Parathyroid adenoma (tissue), 2 donors: ENCODE measurements at regions not wholly inside any gene's neighbourhood (a gene's known extent, or its start where the extent isn't known, plus 50 kb on each side); places are given as distances from the start of the nearest gene placed in this dataset.

Source experiments
- H2AFZ ChIP-seq: fragments of 300-600 bp; sonication (generic); one replicate; pipeline ENCODE4 v1.7.0; 2017; ENCODE audit warnings: antibody characterized with exemption, mild to moderate bottlenecking
- H3K27ac ChIP-seq: fragments of 300-600 bp; sonication (generic); one replicate; pipeline ENCODE4 v1.7.0; 2017
- H3K27me3 ChIP-seq: fragments of 300-600 bp; sonication (generic); one replicate; pipeline ENCODE4 v1.7.0; 2017; ENCODE audit warnings: low read length; ENCODE audit not compliant: control insufficient read depth, insufficient read depth
- H3K36me3 ChIP-seq: fragments of 300-600 bp; sonication (generic); one replicate; pipeline ENCODE4 v1.7.0; 2017; ENCODE audit warnings: low read length; ENCODE audit not compliant: control insufficient read depth, insufficient read depth
- H3K4me1 ChIP-seq: fragments of 300-600 bp; sonication (generic); one replicate; pipeline ENCODE4 v1.7.0; 2017; ENCODE audit warnings: control low read depth
- H3K4me2 ChIP-seq: fragments of 300-600 bp; sonication (generic); one replicate; pipeline ENCODE4 v1.7.0; 2017; ENCODE audit warnings: low read length
- H3K4me3 ChIP-seq: fragments of 300-600 bp; sonication (generic); one replicate; pipeline ENCODE4 v1.7.0; 2017; ENCODE audit warnings: low read depth, low read length
- H3K79me2 ChIP-seq: fragments of 300-600 bp; sonication (generic); one replicate; pipeline ENCODE4 v1.7.0; 2017; ENCODE audit warnings: control low read depth
- H3K9ac ChIP-seq: fragments of 300-600 bp; sonication (generic); one replicate; pipeline ENCODE4 v1.7.0; 2017; ENCODE audit warnings: mild to moderate bottlenecking
- H3K9me3 ChIP-seq: fragments of 300-600 bp; sonication (generic); one replicate; pipeline ENCODE4 v1.7.0; 2017; ENCODE audit warnings: low read length; ENCODE audit not compliant: control insufficient read depth
- TF ChIP-seq, protein P1 (sequence below): fragments of 300-600 bp; sonication (generic); IDR thresholded peaks from one replicate; pipeline ENCODE4 v1.7.0; 2017; ENCODE audit warnings: antibody characterized with exemption, mild to moderate bottlenecking
- donor health status: primary hyperparathyroidism.

DNA sequence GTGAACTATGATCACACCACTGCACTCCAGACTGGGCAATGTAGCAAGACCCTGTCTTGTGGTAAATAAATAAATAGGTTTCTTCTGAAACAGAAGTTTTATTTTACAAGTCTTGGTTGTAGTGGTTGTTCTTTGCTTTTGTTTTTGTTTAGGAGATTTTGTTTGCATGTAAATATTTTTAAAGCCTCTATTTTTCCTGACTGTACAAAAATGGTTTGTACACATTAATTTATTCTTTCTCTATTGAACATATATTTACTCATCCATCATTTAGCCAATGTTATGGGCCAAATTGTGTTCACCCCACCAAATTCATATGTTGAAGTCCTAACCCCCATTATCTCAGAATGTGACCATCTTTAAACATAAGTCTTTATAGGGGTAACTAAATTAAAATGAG, 580.1 kb downstream of the EPHA4 start:
- TF ChIP-seq, protein P1, sequence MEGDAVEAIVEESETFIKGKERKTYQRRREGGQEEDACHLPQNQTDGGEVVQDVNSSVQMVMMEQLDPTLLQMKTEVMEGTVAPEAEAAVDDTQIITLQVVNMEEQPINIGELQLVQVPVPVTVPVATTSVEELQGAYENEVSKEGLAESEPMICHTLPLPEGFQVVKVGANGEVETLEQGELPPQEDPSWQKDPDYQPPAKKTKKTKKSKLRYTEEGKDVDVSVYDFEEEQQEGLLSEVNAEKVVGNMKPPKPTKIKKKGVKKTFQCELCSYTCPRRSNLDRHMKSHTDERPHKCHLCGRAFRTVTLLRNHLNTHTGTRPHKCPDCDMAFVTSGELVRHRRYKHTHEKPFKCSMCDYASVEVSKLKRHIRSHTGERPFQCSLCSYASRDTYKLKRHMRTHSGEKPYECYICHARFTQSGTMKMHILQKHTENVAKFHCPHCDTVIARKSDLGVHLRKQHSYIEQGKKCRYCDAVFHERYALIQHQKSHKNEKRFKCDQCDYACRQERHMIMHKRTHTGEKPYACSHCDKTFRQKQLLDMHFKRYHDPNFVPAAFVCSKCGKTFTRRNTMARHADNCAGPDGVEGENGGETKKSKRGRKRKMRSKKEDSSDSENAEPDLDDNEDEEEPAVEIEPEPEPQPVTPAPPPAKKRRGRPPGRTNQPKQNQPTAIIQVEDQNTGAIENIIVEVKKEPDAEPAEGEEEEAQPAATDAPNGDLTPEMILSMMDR: no peak
- H3K79me2 ChIP-seq: no peaks in the 10 kb centered on the region

DNA sequence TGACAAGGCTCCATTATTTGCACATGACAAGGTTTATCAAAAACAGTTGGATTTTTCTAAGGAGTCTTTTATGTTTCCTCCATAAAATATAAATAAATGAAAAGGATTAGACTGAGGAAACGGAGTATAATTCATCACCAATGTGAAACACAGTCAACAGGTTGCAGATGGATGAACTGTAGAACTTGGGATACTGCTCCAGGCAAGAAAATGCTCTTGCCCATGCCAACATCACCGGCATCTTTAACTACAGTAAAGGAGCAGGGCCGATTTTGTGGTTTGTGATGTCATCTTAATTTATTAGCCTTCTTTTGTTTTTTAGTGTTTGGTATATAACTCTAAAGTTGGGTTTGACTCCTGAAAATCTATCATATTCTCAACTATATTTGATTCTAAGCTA, 577.3 kb downstream of the EPHA4 start:
- Histone ChIP-seq H2AFZ (no peak overlapping the region), H3K4me1 (no peaks in the 10 kb centered on the region), H3K27me3 (no peaks in the 10 kb centered on the region), H3K9me3 (no peaks in the 10 kb centered on the region), H3K9ac (no peak overlapping the region), H3K4me2 (no peak overlapping the region), H3K36me3 (no peaks in the 10 kb centered on the region), H3K79me2 (no peaks in the 10 kb centered on the region), H3K4me3 (no peak overlapping the region), H3K27ac (no peak overlapping the region)
- TF ChIP-seq, protein P1: no peak

More for the DNA sequence above, 580.1 kb downstream of the EPHA4 start:
- no peaks in the 10 kb centered on the region for H3K27me3 ChIP-seq
- no peaks in the 10 kb centered on the region for H3K4me1 ChIP-seq
- no peak overlapping the region for H3K27ac ChIP-seq
- H3K9ac ChIP-seq: no peak overlapping the region
- H3K9me3 ChIP-seq: no peaks in the 10 kb centered on the region
- no peak overlapping the region for H2AFZ ChIP-seq
- H3K36me3 ChIP-seq: no peaks in the 10 kb centered on the region
- no peak overlapping the region for H3K4me3 ChIP-seq
- H3K4me2 ChIP-seq: no peak overlapping the region

DNA sequence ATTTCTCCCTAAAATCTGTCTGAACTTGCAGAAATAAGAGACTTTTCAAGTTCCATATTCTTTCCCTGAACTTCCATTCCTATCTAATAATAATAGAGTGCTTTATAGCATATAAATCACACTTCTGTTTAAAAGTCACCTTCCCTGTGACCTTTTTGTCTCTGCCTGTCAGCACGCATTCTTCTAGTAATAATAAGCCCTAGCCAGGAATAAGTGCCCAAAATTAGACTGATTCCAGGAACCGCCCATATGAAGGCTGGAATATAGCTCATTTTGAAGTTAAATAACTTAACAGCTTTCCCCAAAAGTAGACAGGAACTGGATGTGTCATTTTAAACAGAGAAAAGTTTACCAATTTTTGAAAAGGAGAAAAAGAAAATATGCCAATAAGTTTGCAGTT, 576.5 kb downstream of the EPHA4 start:
- TF ChIP-seq, protein P1: no peak

DNA sequence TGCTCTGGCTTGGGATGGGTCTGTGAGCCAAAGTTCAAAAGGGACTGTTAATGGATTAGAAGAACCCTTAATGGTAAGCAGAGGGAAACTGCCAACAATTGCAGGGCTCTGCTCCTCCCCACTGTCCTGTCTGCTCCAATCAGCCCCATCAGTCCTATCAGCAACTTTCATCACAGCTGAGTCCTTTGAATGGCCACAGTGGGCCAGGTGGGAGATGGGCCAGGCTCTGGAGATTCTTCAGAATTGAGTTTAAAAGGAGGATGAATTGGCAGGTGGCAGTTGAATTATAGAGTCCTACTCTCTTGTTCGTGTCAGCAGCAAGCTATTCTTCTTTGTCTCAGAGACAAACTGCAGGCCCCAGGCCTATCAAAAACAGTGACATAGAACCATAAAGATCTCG, 573.9 kb downstream of the EPHA4 start:
- no peak overlapping the region for H3K4me3 ChIP-seq
- no peaks in the 10 kb centered on the region for H3K36me3 ChIP-seq
- H3K4me2 ChIP-seq: no peak overlapping the region
- no peak overlapping the region for H3K9ac ChIP-seq
- TF ChIP-seq, protein P1: no peak
- no peaks in the 10 kb centered on the region for H3K9me3 ChIP-seq
- H3K27ac ChIP-seq: no peak overlapping the region
- no peaks in the 10 kb centered on the region for H3K79me2 ChIP-seq
- peak overlapping the region; percentile 31 for H2AFZ ChIP-seq
- H3K27me3 ChIP-seq: no peaks in the 10 kb centered on the region
- H3K4me1 ChIP-seq: no peaks in the 10 kb centered on the region

More for the DNA sequence above, 576.5 kb downstream of the EPHA4 start:
- Histone ChIP-seq H3K27me3 (no peaks in the 10 kb centered on the region), H3K9ac (no peak overlapping the region), H3K27ac (no peak overlapping the region), H3K4me3 (no peak overlapping the region), H3K36me3 (no peaks in the 10 kb centered on the region), H3K9me3 (no peaks in the 10 kb centered on the region), H2AFZ (no peak overlapping the region), H3K4me2 (no peak overlapping the region), H3K4me1 (no peaks in the 10 kb centered on the region), H3K79me2 (no peaks in the 10 kb centered on the region)

DNA sequence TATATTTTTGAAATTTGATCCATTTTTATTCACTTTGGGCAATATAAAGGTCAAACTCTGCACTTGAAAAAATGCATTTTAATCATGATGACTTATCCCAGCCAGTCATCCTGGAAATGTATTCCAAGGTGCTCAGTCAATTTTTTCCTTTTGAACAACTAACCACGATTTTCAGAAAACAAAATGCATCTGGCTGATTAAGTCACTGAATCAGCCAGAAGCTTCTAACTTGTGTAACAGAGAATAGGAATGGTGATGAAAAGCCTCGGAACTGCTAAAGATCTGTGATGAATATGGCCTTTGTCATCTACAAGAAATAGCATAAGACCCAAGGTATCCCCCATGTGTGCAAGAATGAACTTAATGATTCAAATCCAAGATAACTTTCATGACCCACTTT, 572.7 kb downstream of the EPHA4 start:
- no peak overlapping the region for H3K4me3 ChIP-seq
- H3K9ac ChIP-seq: no peak overlapping the region
- no peaks in the 10 kb centered on the region for H3K79me2 ChIP-seq
- H3K27me3 ChIP-seq: no peaks in the 10 kb centered on the region
- H3K36me3 ChIP-seq: no peaks in the 10 kb centered on the region
- TF ChIP-seq, protein P1: no peak
- H2AFZ ChIP-seq: no peak overlapping the region
- no peaks in the 10 kb centered on the region for H3K9me3 ChIP-seq
- H3K4me2 ChIP-seq: no peak overlapping the region
- H3K27ac ChIP-seq: no peak overlapping the region
- no peaks in the 10 kb centered on the region for H3K4me1 ChIP-seq
